Fibroblast of skin of abdomen (primary cell): ENCODE measurements at regions not wholly inside any gene's neighbourhood (a gene's known extent, or its start where the extent isn't known, plus 50 kb on each side); places are given as distances from the start of the nearest gene placed in this dataset.

Experiments used
- DNase-seq: peaks from one replicate; pipeline ENCODE4 v3.0.0-alpha.2; 2013

DNA sequence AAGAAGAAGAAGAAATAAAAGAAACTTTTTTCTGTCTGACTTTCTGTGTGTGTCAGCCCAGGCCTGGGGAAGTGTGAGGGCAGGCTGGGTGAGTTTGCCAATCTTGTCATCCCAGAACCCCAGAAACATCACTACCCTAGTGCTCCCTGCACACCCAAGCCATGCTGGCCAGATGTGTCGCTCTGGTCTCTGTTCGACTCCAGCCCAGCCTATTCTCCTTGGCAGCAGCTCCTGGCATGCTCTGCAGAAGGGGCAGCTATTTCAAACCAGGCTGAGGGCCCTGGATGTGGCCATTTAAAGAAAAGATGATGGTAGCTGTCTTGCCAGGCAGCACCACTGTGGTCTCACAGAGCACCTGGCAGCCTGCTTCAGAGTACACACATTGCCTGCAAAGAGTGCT lies 334.1 kb downstream of the RPS24 start:
- no peak for DNase-seq

- peak; percentile 41 for DNase-seq
Observed at GRCh38 chr10:78371136-78371535, 337.5 kb downstream of the RPS24 start.

- DNase-seq, result no peak
Observed at GRCh38 chr10:78372806-78373205, 339.1 kb downstream of the RPS24 start.

DNA sequence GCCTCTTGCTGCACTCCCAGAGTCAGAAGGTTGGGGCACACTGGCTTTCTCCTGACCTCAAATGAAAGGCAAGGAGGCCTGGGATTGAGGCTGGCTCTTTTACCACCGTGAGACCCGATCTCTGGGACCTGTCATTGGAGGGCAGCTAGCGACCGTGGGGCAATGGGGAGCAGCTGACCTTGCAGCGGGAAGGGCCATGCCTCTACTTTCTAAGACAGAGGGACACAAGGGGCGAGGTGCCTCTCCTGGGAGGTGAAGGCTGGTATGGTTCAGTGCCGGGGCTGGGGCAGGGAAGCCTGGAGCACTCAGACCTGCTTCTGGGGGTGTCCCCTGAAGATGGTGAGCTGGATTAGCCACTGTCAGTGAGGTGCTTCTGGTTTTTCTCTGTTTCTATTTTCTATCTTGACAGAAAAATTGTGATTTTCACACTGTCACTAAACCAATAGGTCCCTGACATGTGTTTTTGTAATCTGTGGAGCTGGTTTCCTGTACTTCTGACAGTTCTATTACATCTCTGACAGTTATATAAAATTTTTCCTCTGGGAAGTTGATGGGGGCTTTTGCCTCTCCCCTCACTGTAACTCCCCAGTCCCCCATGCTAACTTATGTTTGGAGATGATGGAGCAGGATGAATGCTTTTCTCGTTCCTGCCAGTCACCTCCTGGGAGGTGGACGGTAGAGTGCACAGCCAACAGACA lies 340.8 kb downstream of the RPS24 start:
- DNase-seq, result no peak

DNA sequence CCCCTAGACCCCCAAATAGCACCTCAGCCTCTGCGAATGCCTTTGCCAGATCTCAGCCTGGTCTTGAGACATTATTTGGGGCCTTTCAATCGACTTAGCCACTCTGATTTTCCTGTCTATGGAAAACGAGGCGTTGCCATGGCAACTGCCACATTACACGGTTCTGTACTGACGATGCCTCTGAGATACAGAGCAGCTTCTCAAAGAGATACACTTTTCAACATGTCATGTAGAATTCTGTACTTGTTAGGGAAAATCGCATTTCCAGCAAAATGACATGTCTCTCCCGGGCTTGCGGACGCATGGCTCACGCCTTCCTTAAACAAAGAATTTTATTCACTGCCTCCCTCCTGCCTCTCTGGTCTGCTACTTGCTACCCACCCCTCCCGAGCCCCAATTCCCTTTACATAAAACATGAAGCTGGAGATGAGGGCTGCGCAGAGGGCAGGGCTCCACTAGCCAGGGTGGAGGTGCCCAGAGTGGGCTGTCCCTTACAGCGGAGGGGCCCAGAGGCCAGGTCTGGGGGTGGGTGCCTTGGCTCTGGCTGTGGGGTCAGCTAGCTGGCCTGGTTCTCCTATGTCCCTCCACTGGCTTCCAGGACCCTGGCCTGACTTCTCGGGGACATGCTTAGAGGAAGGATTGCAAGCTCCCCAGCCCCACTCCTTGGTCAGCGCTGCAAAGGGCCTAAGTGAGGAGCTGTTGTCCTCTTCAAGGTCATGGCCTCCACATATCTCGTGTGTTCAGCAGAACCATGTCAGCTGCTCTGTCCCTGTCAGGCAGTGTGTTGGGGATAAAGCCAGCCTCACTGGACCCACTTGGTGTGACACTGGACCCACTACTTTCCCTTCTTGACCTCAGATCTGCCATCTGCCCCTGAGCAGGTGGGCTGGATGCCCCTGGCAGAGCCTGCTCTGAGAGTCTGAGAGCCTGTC lies 342.5 kb downstream of the RPS24 start:
- DNase-seq, result no peak

GRCh38 chr10:78377356-78377755 lies 343.7 kb downstream of the RPS24 start:
- no peak for DNase-seq

DNA sequence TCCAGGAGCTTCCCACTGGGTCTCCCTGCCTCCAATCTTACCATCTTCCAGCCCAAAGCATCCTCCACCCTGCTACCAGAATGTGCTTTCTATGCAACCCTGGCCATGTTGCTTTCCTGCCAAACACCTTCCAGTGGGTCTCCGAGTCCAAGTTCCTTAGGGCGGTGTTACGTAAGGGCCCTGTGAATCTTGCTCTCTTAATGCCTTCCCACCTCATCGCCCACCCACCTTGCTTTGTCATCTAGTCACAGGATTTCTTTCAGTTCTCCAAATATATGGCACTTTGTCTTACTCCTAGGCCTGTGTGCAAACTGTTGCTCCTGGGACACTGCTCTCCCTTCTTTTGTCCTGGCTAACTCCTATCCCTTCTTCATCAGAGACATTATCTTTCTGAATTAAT lies 344.5 kb downstream of the RPS24 start:
- no peak for DNase-seq

DNA sequence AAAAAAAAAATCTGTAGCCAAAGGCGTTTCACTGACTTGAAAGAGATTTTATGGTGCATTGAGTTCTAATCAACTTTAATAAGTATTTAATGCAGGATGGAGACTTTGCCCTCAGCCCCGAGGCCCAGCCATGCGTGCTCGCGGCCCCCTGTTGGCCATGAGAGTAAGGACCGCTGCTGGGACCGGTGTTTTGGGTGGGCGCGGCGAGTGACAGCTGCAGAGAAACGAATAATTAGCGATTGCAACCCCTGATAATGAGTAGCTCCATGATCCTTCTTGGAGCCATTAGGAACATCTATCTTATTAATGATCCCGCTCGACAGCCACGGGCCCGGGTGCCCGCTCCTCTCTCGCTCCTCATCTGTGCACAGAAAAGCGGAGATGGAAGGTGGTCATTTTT lies 347.4 kb downstream of the RPS24 start:
- DNase-seq, result no peak

- DNase-seq, result no peak
Observed at GRCh38 chr10:78382047-78382446, 348.4 kb downstream of the RPS24 start.

- DNase-seq, result no peak
Observed at GRCh38 chr10:78382772-78383171, 349.1 kb downstream of the RPS24 start.

- peak; percentile 38 for DNase-seq
Observed at GRCh38 chr10:78383378-78384048, 349.9 kb downstream of the RPS24 start.

DNA sequence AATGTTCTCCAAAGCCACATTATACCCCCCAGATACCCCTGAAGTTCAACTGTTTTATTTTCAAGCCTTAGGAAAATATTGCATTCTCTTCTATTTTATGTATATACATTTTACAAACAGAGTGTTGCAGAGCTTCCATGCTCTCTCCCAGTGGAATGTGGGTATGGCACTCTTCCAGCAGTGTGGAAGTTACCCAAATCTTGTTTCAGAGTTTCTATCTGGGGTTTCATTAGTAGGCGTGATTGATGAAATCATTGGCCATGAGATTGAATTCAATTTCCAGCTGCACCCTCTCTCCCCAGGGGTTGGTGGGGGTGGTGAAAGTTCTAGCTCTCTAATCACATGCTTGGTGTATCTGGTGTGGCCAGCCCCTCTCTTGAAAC lies 350.4 kb downstream of the RPS24 start:
- DNase-seq, result peak; percentile 36

- DNase-seq, result no peak
Observed at GRCh38 chr10:78385599-78385998, 351.9 kb downstream of the RPS24 start.

GRCh38 chr10:78386509-78386908 lies 352.8 kb downstream of the RPS24 start:
- DNase-seq, result no peak

DNA sequence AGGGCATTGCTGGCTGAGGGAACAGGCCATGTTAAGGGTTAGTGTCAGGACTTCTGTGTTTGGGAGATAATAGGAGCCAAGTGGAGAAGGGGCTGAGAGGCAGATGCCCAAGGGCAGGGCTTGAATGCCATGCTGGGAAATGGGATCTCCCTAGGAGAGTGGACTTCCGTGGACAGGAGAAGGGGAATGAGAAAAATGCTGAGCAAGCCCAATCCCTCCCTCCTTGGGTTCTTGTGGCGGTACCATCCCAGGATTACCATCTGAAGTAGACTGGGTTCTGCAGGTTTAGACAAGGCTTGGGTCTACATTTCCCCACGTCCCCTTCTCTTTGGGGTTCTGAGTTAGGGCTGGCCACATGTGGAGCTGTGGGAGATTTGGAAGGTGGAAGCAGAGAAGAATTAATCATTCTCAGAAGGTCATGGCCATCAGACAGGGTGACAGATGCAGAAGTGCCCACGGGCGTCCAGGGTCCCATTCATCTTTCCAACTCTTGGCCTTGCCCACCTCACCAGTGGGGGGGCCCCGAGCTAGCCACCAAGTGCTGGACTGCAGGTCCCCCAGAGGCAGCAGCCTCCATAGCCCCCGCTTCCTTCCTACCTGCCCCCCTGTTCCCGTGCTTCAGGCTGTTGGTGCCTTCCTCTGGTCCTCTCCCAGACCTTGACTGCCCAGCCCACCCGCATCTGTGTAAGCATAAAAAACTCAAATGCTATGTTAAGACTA lies 354.8 kb downstream of the RPS24 start:
- DNase-seq, result no peak

DNA sequence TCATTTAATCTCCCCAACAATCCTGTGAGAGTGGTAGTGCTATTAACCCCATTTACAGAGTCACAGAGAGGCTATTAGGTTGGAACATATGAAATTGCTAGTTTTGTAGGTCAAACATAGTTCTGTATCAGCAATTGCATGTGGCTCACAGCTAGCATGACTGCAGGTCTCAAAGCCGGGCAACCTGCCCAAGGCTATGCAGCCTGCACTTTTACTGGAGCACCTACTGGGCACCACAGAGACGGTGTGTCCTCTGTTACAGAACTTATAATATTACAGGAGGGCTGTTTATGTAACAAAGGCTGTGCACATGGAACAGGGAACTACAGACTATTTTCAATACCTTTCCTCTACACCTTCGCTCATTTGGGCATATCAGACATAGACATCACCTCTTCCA lies 355.8 kb downstream of the RPS24 start:
- DNase-seq, result no peak

DNA sequence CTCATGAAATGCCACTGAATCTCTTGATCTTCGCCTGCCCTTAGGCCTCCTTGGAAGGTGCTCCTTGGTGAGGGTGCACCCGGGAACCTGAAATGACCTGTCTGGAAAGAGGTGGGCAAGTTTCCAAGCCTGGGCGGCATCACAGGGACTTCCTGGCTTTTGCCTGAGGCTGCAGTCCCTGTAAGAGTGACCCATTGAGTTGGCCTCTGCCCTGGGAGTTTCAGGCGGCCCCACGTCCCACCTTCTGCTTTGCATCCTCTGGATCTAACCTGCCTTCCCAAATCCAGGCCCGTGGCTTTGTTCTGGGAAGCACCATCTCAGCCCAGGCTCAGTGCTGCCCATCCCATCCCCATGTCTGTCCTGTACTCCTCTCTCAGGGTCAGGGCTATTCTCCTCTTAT lies 356.4 kb downstream of the RPS24 start:
- no peak for DNase-seq

DNA sequence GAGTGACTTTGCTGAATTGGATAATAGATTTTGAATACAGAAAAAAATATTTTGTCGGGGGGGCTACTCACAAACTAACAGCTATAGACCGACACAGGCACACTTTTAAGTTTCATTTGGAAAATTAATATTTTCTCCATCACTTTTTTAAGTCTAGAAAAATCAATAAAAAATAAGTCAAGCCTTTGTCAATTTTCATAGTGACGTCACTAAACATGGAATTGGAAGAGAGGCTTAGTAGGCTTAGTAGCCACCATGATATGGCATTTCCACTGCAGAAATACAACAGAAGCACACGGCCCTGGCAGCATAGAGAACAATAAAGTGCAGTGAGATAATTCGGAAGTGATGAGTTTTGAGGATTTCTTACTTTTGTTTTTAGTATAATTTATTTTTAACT lies 357.2 kb downstream of the RPS24 start:
- DNase-seq, result no peak

- no peak for DNase-seq
Observed at GRCh38 chr10:78391585-78391984, 357.9 kb downstream of the RPS24 start.

GRCh38 chr10:78392197-78392596 lies 358.5 kb downstream of the RPS24 start:
- DNase-seq, result no peak

DNA sequence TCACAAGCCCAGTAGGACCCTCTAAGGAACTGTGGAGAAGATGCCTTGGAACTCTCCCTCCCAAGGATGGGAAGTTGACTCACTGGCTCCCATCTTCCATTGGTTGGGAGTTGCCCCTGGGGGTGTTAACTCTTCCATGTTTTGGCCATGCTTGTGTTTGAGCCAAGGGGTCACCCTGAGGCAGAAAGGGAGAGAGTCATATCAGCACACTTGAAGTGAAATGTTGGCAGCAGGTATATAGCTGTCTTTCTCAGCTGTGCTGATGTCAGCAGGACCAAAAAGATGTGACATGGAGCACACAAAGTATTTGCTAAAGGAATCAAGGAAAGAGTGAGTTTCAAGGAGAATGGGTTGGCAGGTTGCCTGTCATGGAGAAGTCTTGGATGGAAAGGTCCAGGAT lies 359.4 kb downstream of the RPS24 start:
- no peak for DNase-seq

GRCh38 chr10:78394047-78394446 lies 360.4 kb downstream of the RPS24 start:
- DNase-seq, result no peak

DNA sequence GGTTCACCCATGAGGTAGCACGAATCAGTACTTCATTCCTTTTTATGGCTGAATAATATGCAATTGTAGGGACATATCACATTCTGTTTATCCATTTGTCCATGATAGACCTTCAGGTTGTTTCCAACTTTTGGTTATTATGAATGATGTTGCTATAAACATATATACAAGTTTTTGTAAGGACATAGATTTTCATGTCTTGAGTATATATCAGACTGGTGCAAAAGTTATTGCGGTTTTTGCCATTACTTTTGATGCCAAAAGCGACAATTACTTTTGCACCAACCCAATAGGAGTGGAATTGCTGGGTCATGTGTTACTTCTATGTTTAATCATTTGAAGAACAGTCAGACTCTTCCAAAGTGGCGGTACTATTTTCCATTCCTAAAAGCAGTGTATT lies 361.5 kb downstream of the RPS24 start:
- DNase-seq, result no peak
